ENCODE measurements at regions not wholly inside any gene's neighbourhood (a gene's known extent, or its start where the extent isn't known, plus 50 kb on each side); places are given as distances from the start of the nearest gene placed in this dataset.

DNA sequence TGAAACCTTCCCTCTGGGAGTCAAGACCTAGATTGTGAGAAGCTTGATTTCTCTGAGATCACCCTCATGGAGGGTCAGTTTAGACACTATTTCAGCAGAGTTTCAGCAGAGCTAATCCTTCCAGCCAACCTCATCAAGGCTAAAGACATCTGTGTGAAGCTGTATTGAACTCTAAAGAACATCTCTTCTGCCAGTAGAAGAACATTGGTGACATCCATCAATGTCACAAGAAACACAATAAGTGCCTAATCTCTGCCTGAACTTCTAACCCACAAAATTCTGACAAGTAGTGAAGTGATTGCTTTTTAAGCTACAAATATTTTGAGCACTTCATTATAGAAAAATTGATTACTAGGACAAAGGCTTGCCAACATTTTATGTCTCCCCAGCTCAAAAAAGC is 475.8 kb upstream of the PCDH20 start:
- TF ChIP-seq CTCF (IDR thresholded peaks at IDR 0.05) (no peak), POLR2A (IDR thresholded peaks at IDR 0.05) (no peak)
